ENCODE measurements at regions not wholly inside any gene's neighbourhood (a gene's known extent, or its start where the extent isn't known, plus 50 kb on each side); places are given as distances from the start of the nearest gene placed in this dataset.

DNA sequence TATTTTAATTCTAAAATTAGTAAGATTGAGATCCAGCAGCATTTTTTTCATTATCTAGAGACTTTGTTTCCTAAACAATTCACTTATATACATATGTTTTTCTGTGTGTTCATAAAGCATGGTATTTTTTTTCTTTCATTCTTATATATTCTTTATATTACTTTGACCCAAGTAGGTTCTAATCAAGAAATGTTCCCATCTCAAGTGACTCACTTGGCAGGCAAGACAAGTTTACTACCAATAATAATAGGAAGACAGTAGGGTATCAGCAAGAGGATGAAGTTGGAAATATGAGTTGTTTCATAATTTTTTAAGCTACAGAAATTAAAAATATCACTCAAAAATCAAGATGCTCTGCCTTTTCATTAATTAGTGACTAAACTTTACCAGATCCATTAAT, 613.4 kb upstream of the ATP2B1 start:
- no peak for DNase-seq (ENCODE audit: low read depth, low spot score)

DNA sequence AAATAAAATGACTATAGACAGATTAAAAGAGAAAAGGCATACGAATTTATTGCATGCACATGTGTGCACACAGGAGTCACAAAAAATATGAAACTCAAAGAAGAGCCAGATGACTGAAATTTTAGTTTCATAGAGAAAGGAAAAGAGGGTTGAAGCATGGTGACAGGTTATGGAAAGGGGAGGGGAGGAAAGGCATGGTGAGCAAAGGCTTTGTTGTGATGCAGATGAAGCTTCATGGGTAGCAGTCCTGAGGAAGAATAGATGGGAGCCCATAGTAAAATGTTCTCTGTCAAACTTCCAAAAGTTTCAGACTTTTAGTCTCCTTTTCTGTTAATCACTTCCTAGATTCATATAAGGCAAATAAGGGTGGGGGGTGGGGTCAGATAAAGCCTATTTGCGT, 612.7 kb upstream of the ATP2B1 start:
- no peak for DNase-seq (ENCODE audit: low read depth, low spot score)

DNA sequence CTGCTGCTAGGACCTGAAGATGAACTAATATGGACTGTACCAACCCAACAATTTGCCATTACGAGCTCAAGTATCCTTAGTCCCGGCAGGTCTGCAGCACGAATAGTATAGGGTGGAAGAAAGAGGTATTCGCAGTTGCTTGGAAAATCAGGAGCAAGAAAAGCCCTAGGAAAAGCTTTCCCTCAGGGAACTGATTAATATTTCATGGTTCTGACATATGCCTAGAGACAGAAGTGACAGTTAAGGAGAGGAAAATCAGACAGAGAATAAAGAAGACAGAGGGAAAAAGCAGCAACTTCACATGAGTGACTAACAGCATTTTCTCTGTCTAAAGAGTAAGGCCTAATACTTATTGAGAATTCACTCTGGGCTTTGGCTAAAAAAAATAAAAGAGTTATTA, 602.9 kb upstream of the ATP2B1 start:
- no peak for DNase-seq (ENCODE audit: low read depth, low spot score)

DNA sequence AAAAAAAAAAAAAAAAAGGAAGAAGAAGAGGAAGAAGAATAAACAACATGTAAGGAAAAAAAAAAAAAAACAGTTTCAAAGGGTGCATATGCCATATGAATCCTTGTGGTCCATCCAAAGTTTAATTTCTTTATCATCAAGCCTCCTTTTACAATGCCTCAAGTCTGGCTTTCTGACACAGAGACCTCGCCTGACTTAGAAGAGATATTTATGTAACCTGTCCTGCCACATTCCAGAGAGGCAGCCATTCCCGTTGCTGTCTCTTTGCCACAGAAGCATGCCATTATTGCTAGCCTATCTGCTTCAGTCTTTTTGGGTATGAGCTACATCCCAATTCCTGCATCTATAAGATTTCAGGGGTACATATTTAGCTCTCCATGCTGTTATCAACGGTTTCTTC, 596.7 kb upstream of the ATP2B1 start:
- DNase-seq (ENCODE audit: low read depth, low spot score) = no peak

DNA sequence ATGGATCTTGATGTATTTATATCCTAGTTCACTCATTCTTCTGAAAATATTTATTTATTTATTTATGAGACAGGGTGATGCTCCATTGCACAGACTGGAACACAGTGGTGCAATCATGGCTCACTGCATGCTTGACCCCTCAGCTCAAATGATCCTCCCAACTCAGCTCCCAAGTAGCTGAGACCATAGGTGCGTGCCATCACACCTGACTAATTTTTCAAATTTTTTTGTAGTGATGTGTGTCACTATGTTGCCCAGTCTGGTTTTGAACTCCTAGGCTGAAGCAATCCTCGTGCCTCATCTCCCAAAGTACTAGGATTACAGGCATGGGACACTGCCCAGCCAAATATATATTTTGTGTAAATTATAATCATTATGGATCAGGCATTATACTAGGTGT, 595.6 kb upstream of the ATP2B1 start:
- DNase-seq (ENCODE audit: low read depth, low spot score) = no peak

DNA sequence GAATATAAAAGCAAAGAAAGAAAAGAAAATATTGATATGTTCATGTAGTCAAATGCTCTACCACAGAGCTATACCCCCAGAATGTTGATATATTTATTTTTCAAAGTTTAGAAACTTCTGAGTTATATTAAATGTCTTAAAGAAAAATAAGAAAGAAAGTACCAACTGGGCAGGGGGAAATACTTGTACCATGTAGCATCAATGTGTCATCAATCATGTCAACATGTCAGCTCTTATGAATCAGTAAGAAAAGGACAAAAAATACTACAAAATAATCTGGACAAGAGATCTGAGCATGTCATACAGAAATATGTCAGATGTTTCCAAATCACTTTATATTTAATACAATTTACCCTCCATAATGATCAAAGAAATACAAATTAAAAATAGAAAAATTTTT, 595.1 kb upstream of the ATP2B1 start:
- no peak for DNase-seq (ENCODE audit: low read depth, low spot score)

DNA sequence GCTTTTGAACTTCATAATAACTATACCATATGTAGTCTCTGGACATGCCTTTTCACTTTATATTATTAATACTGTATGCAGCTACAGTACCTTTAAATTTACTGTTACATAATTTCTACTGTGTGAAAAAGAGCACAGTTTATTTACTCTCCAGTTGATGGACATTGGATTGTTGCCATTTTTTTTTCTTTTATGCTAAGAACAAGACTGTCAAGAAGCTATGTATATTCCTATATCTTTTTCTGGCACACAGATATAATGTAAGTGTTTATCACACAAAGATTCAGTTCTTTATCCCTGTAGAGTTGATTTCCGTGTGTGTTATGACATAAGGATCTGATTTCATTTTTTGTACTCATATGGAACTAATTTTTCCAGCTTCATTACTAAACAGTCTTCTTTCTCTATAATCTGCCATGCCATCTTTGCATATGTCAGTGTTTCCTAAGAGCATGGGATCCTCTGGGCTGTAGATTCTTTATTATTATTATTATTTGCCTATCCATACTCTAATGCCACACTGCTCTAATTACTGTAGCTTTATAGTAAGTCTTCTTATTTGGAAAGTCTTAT, 593.0 kb upstream of the ATP2B1 start:
- no peak for DNase-seq (ENCODE audit: low read depth, low spot score)

DNA sequence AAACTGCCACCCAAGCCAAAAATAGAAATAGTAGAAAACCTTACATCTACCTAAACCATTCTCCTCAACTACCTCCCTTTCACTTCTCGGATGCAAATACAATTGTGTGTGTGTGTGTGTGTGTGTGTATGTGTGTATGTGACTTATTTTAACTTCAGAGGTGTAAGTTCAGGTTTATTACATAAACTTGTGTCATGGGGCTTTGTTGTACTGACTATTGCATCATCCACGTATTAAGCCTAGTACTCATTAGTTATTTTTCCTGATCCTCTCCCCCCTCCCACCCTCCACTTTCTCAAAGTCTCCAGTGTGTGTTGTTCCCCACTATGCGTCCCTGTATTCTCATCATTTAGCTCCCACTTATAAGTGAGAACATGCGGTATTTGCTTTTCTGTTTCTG, 592.5 kb upstream of the ATP2B1 start:
- no peak for DNase-seq (ENCODE audit: low read depth, low spot score)

DNA sequence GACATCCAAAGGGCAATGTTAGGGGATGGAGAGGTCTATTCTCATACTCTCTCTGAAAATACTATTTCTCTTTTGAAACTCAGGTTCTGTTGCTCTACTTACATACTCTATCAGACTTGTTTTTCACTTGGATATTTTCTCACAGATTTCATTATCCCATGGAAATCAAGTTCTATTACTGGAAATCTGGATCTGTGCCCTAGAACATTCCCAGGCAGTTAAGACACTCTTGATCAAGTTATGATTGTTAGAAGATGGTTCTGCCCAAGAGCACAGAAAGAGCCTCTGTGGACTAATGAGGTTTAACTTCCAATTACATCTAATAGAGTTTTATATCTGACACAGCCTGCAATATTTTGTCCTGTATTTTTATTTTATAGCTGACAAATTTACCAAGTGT, 591.0 kb upstream of the ATP2B1 start:
- DNase-seq (ENCODE audit: low read depth, low spot score) = no peak

DNA sequence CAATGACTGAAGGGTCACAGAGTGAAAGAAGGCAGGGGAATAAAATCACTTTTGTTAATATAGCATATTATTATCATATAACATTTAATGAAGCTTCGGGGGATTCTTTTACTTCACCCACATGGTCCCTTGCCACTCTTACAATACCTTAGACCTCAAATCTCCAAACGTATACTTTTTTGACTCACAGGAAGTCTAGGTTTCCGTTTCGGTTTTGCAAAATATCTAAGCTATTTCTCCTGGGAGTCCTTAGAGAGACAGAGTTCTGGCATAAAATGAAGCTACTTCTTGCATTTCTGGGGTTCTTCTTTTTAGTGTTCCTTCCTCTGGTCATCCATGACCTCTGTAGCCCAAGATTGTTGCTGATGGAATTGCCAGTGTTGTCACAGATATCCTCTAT, 590.5 kb upstream of the ATP2B1 start:
- no peak for DNase-seq (ENCODE audit: low read depth, low spot score)

DNA sequence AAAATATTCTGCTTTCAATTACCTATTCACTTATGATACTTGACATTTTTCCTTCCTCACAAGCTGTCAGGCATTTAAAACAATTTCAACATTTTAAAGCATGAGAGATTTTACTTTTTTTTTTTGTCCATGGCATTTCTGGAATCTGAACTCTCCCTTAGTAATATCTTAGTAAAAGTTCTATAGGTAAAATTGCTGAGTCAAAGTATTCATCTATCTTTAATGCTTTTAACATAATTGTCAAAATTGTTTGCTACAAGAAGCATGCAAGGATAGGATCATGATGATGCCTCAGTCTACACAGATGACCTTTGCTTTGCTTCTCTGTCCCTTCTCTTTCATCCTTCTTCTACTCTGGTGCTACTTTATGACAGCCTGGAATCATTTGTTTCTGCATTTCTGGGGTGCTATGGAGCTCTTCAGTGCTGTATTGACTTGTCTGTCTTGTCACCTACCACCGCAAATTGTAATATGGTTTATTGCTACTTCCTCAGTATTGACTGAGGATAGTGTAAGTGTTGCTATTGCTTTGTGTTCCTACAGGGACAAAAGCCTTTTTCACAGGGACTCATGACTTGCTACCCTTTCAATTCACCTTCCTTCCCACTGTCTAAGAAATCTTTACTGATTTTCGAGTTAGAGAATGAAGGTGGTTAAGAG, 589.8 kb upstream of the ATP2B1 start:
- DNase-seq (ENCODE audit: low read depth, low spot score) = no peak

DNA sequence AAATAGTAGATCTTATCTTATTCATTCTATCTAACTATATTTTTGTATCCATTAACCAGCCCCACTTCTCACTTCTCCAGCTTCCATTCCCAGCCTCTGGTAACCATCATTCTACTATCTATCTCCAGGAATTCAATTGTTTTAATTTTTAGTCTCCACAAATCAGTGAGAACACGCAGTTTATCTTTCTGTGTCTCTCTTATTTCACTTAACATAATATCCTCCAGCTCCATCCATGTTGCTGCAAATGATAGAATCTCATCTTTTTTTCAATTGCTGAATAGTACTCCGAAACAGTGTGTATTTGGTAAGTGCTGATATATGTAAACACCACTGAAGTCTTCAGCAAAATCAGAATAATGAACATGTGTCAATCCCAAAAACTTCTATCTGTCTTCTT, 587.2 kb upstream of the ATP2B1 start:
- DNase-seq (ENCODE audit: low read depth, low spot score) = no peak

DNA sequence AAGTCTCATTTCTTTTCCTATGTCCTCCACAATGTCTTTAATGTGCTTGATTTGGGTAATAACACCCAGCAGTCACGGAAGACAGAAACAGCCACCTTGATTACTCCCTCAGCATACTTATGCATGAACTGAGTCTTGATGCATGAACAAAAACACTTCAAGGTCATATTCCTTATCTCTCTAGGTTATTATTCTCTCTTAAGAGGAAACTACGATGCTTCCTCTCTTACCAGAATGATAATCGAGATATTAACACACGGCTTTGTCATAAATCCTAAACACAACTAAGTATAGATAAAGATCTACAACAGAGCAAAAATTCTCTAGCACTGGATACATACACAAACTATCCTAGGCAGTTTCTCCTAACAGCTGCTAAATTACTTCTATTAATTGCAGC, 583.5 kb upstream of the ATP2B1 start:
- no peak for DNase-seq (ENCODE audit: low read depth, low spot score)

DNA sequence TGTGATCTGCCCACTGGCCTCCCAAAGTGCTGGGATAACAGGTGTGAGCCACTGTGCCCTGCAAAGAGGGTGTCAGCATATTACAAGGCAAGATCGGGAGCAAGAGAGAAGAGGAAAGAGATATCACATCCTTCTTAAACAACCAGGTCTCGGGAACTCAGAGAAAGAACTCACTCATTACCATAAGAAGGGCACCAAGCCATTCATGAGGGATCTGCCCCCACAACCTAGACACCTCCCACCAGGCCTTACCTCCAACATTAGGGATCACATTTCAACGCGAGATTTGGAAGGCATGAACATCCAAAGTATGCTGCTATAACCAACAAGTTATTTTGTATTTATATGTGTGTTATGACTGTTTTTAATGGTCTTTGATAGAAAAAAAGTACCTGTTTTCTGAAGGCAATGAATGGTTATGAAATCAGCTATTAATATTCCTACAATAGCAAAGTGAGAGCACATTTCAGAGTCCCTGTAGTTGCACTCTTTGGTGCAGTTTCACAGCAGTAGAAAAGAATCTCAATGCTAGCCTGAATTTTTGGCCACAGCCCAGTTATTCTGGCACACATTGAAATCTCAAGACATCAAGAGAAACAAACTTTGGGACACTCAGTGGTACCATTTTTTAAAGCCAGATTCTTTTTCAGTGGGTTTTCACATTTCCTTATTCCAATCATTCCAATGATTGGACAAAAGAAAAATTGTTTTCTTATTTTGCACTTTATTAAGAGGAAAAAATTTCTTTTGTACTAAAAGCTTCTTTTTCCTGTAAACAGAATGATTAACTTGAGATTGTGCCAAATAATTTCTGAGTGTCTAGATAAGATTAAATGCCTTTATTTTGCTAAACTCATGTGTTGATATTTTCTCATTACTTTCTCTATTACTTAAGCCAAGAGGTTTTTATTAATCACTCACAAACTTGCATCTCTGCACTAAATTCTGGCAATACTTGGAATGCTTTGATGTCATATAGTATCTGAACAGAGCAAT, 582.6 kb upstream of the ATP2B1 start:
- DNase-seq (ENCODE audit: low read depth, low spot score) = no peak

DNA sequence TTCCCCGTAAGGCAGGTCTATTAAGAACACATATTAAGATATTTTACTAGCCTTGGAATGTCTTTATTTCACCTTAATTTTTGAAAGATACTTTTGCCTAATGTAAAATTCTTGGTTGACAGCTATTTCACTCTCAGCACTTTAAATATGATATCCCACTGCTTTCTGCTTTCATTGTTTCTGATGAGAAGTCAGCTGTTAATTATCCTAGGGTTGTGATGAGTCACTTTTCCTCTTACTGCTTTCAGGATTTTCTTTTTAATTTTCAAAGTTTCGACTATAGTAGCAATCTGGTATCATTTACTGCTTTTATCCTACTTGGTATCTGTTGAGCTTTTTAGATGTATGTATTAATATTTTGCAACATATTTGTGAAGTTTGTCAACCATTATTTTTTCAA, 578.9 kb upstream of the ATP2B1 start:
- DNase-seq (ENCODE audit: low read depth, low spot score) = no peak

DNA sequence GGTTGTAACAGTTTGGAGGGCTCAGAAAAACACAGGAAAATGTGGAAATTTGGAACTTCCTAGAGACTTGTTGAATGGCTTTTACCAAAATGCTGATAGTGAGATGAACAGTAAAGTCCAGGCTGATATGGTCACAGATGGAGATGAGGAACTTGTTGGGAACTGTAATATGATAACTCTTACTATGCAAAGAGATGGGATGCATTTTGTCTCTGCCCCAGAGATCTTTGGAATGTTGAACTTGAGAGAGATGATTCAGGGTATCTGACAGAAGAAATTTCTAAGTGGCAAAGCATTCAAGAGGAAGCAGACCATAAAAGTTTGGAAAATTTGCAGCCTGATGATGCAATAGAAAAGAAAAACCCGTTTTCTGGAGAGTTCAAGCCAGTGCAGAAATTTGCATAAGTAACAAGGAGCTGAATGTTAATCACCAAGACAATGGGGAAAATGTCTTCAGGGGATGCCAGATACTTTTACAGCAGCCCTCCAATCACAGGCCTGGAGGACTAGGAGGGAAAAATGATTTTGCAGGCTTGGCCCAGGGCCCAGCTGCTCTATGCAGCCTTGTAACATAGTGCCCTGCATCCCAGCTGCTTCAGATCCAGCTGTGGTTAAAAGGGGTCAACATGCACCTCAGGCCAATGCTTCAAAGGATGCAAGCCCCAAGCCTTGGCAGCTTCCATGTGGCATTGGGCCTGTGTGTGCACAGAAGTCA, 572.7 kb upstream of the ATP2B1 start:
- DNase-seq (ENCODE audit: low read depth, low spot score) = no peak

DNA sequence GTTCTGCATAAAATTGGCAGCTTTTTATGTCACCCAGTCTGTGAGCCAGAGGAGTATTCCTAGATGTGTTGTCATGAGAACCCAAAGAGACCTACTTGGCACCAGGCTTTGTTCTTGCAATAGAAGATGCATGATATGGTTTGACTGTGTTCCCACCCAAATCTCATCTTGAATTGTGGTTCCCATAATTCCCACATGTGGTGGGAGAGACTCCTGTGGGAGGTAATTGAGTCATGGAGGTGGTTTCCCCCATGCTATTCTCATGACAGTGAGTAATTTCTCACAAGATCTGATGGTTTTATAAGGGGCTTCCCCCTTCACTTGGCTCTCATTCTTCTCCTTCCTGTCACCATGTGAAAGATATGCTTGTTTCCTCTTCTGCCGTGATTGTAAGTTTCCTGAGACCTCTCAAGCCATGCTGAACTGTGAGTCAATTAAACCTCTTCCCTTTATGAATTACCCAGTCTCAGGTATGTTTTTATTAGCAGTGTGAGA, 572.0 kb upstream of the ATP2B1 start:
- DNase-seq (ENCODE audit: low read depth, low spot score) = no peak

DNA sequence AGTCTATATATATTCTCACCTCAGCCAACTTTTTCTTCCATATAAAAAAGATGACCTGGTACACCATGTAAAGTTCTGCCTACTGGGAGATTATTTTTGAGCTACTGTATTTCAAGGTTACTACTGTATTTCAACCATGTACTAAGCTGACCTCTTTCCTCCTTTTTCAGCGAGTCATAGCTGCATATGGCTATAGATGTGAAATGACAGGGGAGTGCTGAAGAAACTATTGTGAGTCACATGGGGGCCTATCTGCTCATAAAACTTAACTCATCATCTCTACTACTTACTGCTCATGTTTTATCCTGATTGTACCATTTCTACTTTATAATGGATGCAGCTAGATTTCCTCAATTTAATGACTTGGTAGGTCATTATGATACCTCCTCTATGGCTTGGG, 571.4 kb upstream of the ATP2B1 start:
- DNase-seq (ENCODE audit: low read depth, low spot score) = no peak

DNA sequence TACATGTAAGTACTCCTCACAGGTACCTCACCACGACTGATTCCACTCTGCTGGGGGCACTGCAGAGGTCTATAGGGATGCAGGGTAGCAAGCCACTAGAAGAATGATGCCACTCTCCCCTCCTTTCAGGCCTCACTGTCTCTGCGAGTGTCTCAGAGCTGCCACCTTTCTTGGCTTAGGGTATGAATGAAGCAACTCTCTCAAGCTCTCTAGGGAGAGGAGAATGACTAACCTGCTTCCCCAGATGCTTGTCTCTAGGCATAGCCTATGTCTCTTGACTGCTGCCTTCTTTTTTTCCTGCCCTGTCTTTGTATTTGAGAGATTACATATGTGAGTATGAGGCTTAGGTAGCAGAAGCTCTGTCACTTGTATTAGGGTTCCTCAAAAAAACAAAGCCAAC, 566.5 kb upstream of the ATP2B1 start:
- no peak for DNase-seq (ENCODE audit: low read depth, low spot score)

DNA sequence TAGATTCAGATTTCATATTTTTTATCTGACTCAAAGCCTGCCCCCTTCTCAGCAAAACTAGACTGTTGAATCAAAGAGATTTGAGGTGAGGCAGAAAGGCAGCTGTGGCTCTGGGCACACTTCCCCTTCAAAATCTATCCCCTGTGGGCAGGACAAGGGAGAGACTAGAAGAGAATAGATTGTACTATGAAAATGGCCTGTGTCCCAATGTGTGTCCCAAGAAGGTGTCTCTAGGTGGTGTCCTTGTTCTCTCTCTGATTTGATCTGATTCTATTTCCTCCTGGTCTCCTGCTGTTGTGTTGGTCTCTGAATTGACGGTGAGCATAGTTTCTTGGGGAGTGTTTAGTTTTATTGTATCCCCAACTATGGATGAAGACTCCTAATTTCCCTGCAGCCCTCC, 565.8 kb upstream of the ATP2B1 start:
- no peak for DNase-seq (ENCODE audit: low read depth, low spot score)

DNA sequence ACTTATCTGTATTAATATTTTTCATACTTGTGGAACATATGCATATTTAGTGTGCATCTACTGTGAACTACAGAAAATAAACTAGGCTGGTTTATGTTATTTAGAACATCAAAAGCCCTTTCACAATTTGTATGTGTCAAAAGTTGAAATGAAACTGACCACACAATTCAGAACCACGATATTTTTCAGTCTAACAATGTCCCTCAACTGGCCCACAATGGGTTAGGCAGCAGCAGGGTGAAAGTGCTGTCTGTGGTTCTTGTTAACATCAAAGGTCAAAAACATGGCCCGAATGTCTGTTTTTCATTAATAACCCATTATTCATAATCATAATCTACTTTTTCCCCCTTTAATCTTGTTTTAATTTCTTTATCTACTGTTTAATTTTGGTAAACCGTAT, 559.9 kb upstream of the ATP2B1 start:
- DNase-seq (ENCODE audit: low read depth, low spot score) = no peak

DNA sequence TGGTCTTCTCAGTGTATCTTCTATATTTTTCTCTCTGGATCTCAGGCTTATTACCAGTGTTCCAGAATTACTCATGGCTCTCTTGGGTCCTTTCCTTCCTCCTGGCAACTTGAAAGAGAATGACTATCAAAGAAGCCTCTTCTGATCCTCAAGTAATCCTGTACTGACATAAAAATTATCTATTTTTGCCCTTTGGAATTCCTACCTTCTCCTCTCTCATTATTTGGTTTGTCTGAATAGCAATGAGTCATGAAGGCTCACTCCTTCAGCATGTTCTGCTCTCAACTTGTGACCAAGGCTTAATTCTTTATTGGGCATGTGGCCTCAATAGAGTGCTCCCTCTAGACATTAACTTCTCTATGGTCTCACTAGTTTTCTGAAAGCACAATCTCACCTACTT, 553.6 kb upstream of the ATP2B1 start:
- no peak for DNase-seq (ENCODE audit: low read depth, low spot score)

Data from activated CD4-positive, CD25-positive, alpha-beta regulatory T cell treated with anti-CD3 and anti-CD28 coated beads, Interleukin-2, amount 50 U/mL, for 16 hours (primary cell).